ENCODE measurements at regions not wholly inside any gene's neighbourhood (a gene's known extent, or its start where the extent isn't known, plus 50 kb on each side); places are given as distances from the start of the nearest gene placed in this dataset.
"Not testable (repeated sequence)": the region's sequence is repeated elsewhere in the genome, so short reads cannot be mapped to it uniquely, and the experiment has no call there.

DNA sequence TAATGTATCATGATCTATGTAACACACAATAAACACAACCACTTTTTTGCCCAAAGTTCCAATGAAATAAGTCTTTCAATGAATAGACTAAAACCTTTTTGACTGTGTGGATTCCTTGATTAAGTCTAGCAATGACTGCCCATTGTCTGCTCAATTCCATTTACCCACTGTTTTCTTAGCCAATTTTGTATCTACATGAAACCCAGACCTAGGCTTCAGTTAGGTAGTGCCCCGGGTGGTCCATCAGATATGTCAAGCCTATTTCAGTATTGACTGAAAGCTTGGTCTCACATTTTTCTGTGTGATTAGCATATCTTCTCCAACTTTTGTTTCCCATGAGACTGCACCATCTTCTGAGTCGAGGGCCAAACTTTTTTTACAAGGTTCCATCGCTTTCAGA, 615.0 kb downstream of the C6orf118 start:
- no peak for DNase-seq

DNA sequence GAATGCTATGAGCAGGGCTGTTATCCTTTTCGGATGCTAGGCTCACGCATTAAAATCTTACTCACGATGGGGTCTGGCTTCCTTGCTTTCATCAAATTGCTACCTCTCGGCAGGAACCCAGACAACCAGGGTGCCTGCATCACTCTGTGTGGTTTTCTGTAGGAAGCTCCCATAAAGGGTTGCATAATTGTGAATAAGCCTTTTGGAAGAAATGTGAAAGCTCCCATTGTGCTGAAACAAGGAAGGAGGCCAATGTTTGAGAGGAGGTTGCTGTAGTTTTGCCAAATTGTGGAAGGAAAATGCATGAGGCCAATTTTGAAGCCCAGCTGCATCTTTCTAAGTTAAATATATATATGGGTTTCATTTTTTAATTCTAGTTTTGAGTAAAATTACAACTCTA, 615.5 kb downstream of the C6orf118 start:
- DNase-seq = no peak

DNA sequence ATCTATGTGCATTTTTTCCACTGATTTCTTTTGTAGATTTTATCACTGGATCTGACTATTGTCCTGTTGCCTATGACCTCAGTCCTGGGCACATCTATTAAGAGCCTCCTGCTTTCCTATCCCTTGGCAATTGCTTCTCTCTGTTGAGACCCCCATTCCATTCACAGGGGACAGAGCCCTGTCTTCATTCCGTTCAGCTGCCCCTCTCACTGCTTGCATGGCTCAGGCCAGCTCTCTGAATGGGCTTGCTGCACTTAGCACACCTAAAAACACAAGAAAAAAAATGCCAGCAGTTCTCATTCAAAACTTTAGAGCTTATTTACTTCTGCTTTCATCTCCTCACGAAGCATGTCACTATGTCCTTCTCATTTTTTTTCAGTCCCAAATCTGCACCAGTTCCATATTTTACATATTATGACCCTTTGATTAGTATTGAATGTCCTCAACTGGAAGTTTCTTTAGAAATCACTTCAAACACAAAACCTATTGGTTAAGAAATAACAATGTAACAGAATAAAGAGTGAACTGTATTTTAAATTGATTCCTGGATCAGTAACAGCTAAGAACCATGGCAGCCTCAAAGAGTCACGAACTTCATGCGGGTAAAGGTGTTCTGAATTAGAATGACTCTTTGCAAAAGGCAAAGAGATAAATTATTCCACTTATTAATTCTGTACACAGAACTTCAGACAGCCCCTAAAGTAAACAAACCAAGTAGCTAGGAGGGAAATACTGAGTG, 616.5 kb downstream of the C6orf118 start:
- no peak for DNase-seq

DNA sequence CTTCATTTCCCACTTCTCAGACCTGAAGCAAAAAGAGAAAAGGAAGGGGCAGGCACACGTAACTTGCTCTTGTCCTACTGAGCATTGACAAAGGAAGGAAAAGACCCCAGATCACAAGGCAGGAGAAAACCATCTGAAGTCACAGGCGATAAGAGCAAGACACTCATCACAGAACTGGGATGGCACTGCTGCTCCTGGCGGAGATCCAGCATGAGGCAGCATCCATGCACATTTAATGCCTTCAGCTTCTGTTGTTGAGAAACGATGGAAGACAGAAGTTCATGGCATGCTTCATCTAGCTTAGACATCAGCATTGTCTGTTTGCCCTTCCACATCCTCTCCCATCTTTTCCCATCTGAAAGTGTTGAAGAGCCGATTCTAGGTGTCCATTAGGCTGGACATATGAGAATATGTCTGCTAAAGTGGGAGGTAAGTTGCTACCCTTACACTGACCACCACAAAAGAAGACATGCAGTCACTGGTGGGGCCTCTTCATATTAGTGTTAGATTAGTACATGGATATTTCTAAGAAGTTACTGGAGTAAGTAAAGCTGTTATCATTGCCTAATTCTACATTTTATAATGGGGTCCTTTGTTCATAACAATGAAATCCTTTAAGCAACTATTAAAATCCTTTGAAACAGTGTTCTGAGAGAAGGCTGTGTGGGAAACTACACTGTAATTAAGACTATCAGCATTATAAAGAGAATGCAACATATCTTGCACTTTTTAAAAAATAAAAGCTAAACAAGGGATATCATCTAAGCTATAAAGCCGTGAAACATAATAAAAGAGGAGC, 618.5 kb downstream of the C6orf118 start:
- no peak for DNase-seq

DNA sequence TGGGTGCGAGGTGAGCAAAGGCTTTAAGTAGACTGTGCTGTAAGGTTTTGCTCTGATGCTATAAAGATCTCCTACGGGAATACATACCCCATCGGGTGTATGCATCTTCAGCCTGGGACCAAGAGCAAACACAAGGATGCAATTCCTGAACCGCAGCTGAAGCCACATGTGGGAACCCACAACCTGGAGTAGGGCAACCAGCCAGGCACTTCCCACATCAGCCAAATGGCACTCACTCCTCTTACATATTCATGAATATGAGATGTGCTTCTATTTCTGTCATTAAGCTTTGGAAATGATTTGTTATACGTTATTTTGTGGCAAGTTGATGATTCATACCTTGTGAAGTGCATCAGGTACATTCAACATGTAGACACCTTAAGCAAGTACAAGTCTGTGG, 619.2 kb downstream of the C6orf118 start:
- DNase-seq = no peak

DNA sequence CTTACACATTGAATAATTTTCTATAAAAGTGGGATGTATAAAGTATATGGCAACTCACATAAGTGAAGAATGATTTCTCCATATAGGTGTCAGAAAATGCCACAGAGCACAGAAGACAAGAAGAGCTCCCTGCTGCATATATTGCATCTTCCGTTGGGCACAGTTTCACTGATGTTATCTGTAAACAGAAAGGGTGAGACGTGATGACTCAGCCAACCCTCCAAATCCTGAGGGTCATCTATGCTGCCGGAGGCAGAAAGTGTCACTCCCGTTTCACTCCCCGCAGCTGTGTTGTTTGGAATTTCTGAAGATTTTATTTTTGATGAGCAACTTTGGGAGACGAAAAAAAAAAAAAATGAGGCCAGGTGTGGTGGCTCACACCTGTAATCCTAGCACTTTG, 644.1 kb downstream of the C6orf118 start:
- no peak for DNase-seq

DNA sequence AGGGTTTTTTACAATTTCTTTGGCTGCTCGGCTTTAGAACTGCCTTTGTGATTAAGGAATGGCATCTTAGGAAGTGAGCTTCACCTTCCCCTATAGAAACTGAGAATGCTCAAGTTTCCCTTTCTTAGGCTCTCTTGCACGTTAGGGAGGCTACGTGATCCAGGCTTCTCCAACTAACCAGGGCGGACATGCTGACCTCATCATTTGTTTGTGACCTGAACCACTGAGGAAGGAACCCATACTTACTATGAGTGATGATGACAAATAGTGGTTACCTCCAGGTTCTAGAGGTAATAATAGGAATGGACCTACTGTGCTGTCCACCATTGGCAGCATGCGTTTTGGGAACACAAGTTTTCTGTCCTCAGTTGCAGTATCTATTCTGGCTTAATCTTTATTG, 645.8 kb downstream of the C6orf118 start:
- DNase-seq = no peak

DNA sequence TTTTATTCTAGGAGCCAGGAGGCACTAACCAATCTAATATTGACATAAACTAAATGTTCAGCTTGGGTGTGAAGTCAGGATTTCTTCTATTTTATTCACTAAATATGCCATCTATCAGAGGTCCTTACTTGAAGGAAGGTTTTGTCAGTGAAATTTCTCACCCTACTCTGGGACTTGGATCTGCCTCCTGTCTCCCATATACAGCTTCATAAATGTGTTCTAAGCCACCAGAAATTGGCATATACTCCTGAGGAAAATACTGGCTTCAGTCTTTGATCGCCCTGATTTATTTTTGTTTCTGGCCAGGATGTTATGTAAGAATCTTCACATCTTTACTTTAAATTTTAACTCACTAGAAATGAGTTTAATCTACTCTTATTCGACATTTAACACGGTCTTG, 647.7 kb downstream of the C6orf118 start:
- no peak for DNase-seq

DNA sequence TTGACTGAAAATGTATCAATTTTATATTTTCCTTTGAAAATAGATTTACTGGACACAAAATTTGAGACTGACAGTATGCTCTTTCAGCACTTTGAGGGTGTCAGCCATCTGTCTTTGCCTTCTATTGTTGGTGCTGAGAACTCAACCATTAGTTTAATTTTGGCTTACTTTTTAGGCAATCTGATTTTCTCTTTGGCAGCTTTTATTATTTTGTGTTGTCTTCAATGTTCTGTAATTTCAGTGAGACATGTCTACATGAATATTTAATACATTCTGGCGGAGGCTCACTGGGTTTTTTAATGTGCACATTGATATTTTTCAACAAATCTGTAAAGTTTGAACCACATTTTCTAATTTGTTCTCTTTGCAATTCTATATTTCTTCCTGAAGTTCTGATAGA, 648.6 kb downstream of the C6orf118 start:
- no peak for DNase-seq

DNA sequence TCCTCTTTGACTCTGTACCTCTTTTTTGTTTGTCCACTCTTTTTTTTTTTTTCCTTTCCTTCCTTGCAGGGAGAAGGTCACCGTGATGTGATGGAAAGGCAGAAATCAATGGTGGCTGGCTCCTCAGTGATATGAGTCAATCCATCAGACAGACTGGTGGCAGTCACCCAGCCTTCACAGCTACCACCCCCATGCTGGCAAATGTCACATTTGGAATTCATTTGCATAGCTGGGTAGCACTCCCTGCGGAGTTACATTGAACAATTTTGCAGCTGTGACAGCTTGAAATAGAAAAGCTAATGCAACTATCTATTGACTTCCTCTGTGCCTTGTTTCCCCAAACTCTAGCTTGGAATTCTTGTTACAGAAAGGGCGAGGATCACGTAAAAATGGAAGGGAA, 668.4 kb downstream of the C6orf118 start:
- no peak for DNase-seq

DNA sequence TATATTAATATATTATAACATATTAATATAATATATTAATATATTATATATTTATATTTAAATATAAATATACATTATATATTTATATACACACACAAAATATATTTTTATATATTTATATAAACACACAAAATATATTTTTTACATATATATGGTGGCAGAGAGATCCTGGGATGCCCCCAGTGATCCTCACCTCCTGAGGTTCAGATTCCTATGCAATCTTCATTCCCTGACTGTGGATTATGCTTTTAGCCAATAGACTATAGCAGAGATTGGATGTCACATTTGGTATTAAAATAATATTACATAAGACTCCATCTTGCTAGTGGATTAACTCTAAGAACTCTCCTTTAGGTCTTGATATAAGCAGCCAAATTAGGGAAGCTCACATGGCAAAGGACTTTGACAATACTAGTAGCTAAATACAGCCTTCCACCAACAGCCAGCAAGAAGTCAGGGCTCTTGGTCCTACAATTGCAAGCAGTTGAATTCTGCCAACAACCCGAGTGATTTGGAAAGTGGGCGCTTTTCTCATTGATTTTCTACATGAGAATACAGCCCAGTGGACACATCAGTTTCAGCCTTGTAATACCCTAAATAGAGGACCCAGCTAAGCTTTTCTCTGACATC, 681.0 kb downstream of the C6orf118 start:
- no peak for DNase-seq

DNA sequence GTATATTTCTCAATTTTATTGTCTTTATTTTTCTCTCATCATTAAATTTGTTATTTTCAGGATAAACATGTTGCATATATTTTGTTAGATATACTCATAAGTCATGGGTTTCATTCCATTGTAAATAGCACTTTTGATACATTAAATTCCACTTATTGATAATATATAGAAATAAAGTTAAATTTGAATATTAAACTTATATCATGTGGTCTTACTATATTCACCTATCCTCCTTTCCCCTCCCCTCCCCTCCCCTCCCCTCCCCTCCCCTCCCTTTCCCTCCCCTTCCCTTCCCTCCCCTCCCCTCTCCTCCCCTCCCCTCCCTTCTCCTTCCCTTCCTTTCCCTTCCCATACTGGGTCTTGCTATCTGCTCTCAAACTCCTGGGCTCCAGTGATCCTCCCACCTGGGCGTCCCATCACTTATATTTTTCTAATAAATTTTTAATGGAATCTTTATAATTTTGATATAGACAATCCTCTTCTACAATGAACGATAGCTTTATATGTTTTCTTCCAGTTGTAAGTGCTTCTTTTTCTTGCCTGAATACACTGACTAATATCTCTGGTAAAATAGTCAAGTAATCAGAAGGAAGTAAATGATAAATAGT, 692.4 kb downstream of the C6orf118 start:
- DNase-seq = no peak

DNA sequence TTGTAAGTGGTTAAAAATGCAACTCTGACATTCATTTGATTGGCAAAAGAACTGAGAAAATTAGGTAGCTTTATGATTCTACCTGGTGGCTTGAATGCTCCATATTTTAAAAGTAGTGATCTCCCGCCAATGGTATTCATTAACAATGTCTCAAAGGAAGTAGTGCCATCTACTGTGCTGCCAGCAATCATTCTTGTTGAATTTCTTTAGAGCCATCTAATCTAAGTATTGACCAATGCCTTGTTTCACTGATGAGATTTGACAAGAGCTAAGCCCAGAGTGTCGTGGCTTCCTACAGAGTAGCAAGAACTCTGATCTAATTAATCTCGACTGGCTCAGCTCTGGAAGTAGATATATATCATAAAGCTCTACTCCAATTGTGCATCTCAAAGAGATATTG, 696.7 kb downstream of the C6orf118 start:
- DNase-seq = no peak

DNA sequence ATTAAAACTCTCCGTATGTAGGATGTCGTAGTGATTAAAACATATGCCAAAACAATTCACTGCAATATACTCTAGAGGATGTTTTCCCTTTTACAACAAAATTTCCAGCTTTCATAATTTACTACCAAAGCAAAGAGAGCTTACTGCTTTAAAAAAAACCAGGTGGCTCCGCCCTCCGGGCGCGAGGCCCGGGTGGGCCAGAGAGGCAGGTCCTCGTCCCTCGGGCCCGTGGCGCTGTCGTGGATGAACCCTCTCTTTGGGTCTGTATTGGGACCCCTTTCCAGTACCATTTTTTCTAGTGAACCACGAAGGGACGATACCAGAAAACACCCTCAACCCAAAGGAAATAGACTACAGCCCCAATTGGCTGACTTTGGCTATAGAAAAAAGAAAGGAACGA, 698.5 kb downstream of the C6orf118 start:
- not testable (repeated sequence) for DNase-seq

DNA sequence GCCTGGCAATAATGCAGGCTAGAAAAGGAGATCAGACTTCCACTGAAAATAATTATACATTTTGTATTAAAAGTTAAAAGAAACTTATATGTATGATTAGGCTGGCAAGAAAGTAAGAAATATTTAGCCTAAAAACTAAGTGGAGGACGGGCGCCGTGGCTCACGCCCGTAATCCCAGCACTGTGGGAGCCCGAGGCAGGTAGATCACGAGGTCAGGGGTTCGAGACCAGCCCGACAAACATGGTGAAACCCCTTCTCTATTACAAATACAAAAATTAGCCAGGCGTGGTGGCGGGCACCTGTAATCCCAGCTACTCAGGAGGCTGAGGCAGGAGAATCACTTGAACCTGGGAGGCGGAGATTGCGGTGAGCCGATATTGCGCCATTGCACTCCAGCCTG, 707.0 kb downstream of the C6orf118 start:
- DNase-seq = not testable (repeated sequence)

DNA sequence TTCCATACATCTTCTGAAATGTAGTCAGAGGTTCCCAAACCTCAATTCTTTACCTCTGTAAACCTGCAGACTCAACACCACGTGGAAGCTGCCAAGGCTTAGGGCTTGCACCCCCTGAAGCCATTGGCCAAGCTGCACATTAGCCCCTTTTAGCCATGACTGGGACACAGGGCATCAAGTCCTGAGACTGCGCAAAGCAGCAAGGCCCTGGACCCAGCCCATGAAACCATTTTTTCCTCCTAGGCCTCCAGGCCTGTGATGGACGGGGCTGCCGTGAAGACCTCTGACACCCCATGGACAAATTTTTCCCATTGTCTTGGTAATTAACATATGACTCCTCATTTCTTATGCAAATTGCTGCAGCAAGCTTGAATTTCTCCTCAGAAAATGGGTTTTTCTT, 727.8 kb downstream of the C6orf118 start:
- no peak for DNase-seq

DNA sequence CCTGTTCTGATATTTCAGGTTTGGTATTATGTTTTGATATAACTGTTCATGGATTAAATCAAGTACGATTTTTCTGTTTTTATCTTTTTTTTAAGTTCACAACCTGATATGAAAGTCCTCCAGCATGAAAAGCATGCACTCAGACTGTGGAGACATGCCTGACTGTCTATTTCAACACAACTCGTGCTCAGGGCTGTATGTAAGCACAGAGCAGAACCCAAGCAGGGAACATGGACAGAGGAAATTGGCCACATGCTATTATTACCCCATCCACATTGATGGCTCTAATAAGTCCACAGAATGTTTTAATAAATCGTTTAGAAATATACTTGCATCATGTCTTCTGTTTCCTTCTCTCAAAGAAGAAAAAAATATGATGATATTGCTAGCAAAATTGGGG, 730.4 kb downstream of the C6orf118 start:
- no peak for DNase-seq

DNA sequence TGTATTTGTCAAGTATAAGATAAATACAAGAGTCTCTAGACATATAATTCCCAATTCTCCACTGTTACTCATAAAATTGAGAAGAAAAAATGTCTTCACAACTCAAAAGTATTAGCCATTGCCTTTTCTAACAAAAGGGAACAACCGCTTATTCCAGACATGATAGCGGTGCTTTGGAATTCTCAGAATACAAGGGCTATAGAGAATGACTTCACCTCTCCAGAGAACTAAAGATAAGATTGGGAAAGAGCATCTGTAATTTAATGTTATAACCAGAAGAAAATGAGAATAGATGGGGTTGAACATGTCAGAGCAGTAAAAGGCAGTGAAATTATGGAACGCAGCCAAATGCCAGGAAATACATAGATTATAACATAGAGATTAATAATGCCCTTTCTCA, 730.8 kb downstream of the C6orf118 start:
- no peak for DNase-seq

DNA sequence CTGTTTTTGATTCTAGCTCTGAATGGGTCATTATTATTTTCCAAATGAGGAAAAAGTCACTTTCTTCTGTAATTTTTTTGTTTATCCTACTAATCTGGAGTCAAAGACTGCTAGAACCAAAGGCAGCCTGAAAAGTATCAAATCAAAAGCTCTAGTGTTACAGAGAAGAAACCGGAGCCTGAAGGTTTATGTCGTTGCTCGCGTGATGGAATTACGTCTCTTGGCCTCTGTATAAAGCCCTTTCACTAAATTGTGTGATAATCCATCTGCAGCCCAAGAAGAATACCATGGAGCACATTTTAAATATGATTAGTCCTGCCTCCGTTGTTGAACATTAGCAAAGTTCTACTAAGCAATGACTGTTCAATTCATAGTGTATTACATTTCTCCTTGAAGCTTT, 738.6 kb downstream of the C6orf118 start:
- DNase-seq = peak; percentile 8

DNA sequence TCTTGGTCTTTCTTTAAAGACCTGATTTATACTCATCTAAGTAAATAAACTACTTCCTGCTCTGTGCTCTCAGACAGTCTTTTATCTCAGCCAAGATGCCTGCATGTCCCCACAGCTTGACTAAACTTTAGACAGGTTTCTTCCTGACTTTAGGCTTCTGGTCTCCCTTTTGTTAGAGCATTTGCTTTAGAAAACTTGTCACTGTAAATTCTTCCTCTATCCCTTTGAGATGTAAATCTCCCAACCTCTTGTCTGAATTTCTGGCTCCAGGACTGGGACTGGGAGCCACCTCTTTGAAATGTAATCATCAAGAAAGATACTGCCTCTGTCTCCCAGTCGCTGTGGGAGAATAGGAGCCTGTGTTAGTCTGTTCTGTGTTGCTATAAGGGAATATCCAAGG, 739.9 kb downstream of the C6orf118 start:
- no peak for DNase-seq

DNA sequence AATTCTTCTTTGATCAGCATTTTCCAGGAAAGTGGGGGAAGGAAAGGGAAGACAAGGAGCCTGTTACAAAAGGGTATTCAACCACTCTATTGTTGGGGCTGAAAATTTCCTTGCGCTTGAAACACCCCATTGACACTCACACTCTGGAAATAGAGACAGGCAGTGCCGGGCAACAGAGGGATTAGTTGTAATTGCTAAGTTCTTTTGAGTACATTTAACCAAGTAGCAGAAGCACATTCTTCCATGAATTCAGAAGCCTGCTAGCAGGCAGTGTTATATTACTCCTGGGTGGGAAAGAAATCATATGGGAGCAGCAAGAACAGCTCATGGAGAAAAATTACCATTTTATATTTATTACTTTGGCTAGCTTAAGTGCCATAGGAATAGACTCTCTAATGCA, 745.5 kb downstream of the C6orf118 start:
- no peak for DNase-seq

DNA sequence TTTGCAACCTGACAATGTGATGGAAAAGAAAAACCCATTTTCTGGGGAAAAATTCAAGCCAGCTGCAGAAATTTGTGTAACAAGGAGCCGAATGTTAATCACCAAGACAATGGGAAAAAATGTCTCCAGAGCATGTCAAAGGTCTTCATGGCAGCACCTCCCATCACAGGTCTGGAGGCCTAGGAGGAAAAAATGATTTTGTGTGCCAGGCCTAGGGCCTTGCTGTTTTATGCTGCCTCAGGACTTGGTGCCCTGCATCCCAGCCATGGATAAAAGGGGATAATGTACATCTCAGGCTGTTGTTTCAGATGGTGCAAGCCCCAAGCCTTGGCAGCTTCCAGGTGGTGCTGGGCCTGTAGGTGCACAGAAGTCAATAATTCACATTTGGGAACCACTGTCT, 747.7 kb downstream of the C6orf118 start:
- DNase-seq = no peak
